CD14-positive monocyte (primary cell): ENCODE measurements at regions not wholly inside any gene's neighbourhood (a gene's known extent, or its start where the extent isn't known, plus 50 kb on each side); places are given as distances from the start of the nearest gene placed in this dataset.

Experiments used
- DNase-seq, 3 donors: peaks; one replicate each; pipeline ENCODE4 v3.0.0-alpha.2; 2011 to 2022
- H2AFZ ChIP-seq: 2 replicates; pipeline ENCODE4 v1.6.0; 2012; ENCODE audit warnings: mild to moderate bottlenecking, low read depth, low read length, inconsistent platforms; ENCODE audit not compliant: insufficient read depth, poor library complexity, severe bottlenecking
- H3K27ac ChIP-seq, 2 donors: 1 replicate in 1 of 2; 2 replicates in 1 of 2; pipeline ENCODE4 v1.5.1; 2012 to 2013; ENCODE audit warnings: low read length in 2 of 2, control low read depth in 1 of 2, inconsistent platforms in 1 of 2, low read depth in 1 of 2, mild to moderate bottlenecking in 1 of 2
- H3K27me3 ChIP-seq, 2 donors: one replicate each; pipeline versions ENCODE4 v1.6.0 to v1.6.1; 2011 to 2013; ENCODE audit warnings: low read length in 2 of 2; ENCODE audit not compliant: control insufficient read depth in 2 of 2, insufficient read depth in 2 of 2
- H3K36me3 ChIP-seq, 2 donors: replicated peaks in 1 of 2; 1 replicate in 1 of 2; 2 replicates in 1 of 2; pipeline versions ENCODE4 v1.5.1 to v1.6.1; 2012 to 2013; ENCODE audit warnings: low read length in 2 of 2, control low read depth in 1 of 2, inconsistent platforms in 1 of 2, mild to moderate bottlenecking in 1 of 2; ENCODE audit not compliant: insufficient read depth in 2 of 2, control insufficient read depth in 1 of 2
- H3K4me1 ChIP-seq, 2 donors: 1 replicate in 1 of 2; 2 replicates in 1 of 2; pipeline versions ENCODE4 v1.5.1 to v1.6.1; 2012 to 2013; ENCODE audit warnings: low read length in 2 of 2, control low read depth in 1 of 2, inconsistent platforms in 1 of 2, mild to moderate bottlenecking in 1 of 2, moderate library complexity in 1 of 2; ENCODE audit not compliant: insufficient read depth in 2 of 2, control insufficient read depth in 1 of 2
- H3K4me2 ChIP-seq: replicated peaks from 2 replicates; pipeline ENCODE3; 2012; ENCODE audit warnings: low read length, moderate library complexity, mild to moderate bottlenecking; ENCODE audit not compliant: poor library complexity, severe bottlenecking; ENCODE audit errors: extremely low read depth
- H3K4me3 ChIP-seq, 3 experiments: fragments of 200-600 bp in 1 of 3; sonication (generic) in 1 of 3; replicated peaks in 1 of 3; 1 replicate in 2 of 3; 2 replicates in 1 of 3; pipeline ENCODE4 v1.5.1; 2011 to 2013; ENCODE audit warnings: low read length in 3 of 3, mild to moderate bottlenecking in 3 of 3, control low read depth in 2 of 3, low read depth in 2 of 3, inconsistent platforms in 1 of 3, moderate library complexity in 1 of 3
- H3K79me2 ChIP-seq: 2 replicates; pipeline ENCODE4 v1.6.0; 2012; ENCODE audit warnings: mild to moderate bottlenecking, control low read depth, inconsistent platforms, low read length, moderate library complexity; ENCODE audit not compliant: insufficient read depth
- H3K9ac ChIP-seq: 2 replicates; pipeline ENCODE4 v1.6.0; 2017; ENCODE audit warnings: low read length, mild to moderate bottlenecking; ENCODE audit not compliant: insufficient read depth, poor library complexity, severe bottlenecking
- H3K9me3 ChIP-seq, 2 donors: replicated peaks in 1 of 2; 1 replicate in 1 of 2; 2 replicates in 1 of 2; pipeline versions ENCODE4 v1.5.1 to v1.6.1; 2012 to 2013; ENCODE audit warnings: low read length in 2 of 2, control low read depth in 1 of 2; ENCODE audit not compliant: control insufficient read depth in 1 of 2, insufficient read depth in 1 of 2
- H4K20me1 ChIP-seq: 2 replicates; pipeline ENCODE4 v1.6.0; 2012; ENCODE audit warnings: mild to moderate bottlenecking, low read length, control low read depth, moderate library complexity; ENCODE audit not compliant: insufficient read depth
- H3K27ac Mint-ChIP-seq, 7 donors: one replicate each; pipeline ENCODE4 v1.8.0; 2020; ENCODE audit warnings: mild to moderate bottlenecking in 7 of 7, mixed read lengths in 7 of 7, moderate library complexity in 6 of 7, inconsistent platforms in 2 of 7
- H3K27me3 Mint-ChIP-seq, 3 donors: one replicate each; pipeline ENCODE4 v1.8.0; 2021 to 2022; ENCODE audit warnings: low read depth in 3 of 3, mild to moderate bottlenecking in 3 of 3, mixed read lengths in 3 of 3, moderate library complexity in 3 of 3, inconsistent platforms in 1 of 3
- H3K36me3 Mint-ChIP-seq, 2 donors: one replicate each; pipeline ENCODE4 v1.8.0; 2020; ENCODE audit warnings: mixed read lengths in 2 of 2, inconsistent platforms in 1 of 2, mild to moderate bottlenecking in 1 of 2
- H3K4me1 Mint-ChIP-seq: one replicate; pipeline ENCODE4 v1.8.0; 2020; ENCODE audit warnings: mild to moderate bottlenecking, mixed read lengths
- H3K4me3 Mint-ChIP-seq, 2 donors: one replicate each; pipeline ENCODE4 v1.8.0; 2020; ENCODE audit warnings: mild to moderate bottlenecking in 2 of 2, mixed read lengths in 2 of 2, moderate library complexity in 1 of 2
- H3K9me3 Mint-ChIP-seq, 7 donors: one replicate each; pipeline ENCODE4 v1.8.0; 2020 to 2022; ENCODE audit warnings: mixed read lengths in 7 of 7, mild to moderate bottlenecking in 6 of 7, moderate library complexity in 6 of 7, inconsistent platforms in 2 of 7
- WGBS: methylation state at CpG from one replicate; pipeline ENCODE4 v1.1.5; 2013; ENCODE audit warnings: missing lambda C conversion rate; ENCODE audit not compliant: insufficient coverage; 5-methylcytosine and 5-hydroxymethylcytosine counted together
- intact Hi-C, 2 donors: fragments of 100-400 bp; cut with micrococcal nuclease; formaldehyde crosslinking; loops; one replicate each; pipeline versions ENCODE4 v1.15.0 to v1.15.1; 2023
- TF ChIP-seq, protein P1 (sequence below): fragments of 200-600 bp; IDR thresholded peaks from one replicate; pipeline ENCODE4 v1.8.0; 2022; ENCODE audit warnings: antibody characterized with exemption, mild to moderate bottlenecking

GRCh38 chr15:36053746-36054145, 507.8 kb upstream of the DPH6 start:
- Mint-ChIP-seq H3K9me3 (peaks cover 0 to 12% (median 3%) of the 10 kb centered on the region in 7 donors), H3K27me3 (no peaks in the 10 kb centered on the region), H3K36me3 (no peaks in the 10 kb centered on the region), H3K4me1 (no peaks in the 10 kb centered on the region), H3K27ac (no peak overlapping the region), H3K4me3 (no peak overlapping the region)
- no peak overlapping the region for H3K9ac ChIP-seq
- peaks cover 0 to 14% of the 10 kb centered on the region in 2 donors for H3K9me3 ChIP-seq
- no peaks in the 10 kb centered on the region for H3K79me2 ChIP-seq
- no peak overlapping the region for H3K4me3 ChIP-seq
- no peak overlapping the region for H3K27ac ChIP-seq
- H3K27me3 ChIP-seq: no peaks in the 10 kb centered on the region
- TF ChIP-seq, protein P1, sequence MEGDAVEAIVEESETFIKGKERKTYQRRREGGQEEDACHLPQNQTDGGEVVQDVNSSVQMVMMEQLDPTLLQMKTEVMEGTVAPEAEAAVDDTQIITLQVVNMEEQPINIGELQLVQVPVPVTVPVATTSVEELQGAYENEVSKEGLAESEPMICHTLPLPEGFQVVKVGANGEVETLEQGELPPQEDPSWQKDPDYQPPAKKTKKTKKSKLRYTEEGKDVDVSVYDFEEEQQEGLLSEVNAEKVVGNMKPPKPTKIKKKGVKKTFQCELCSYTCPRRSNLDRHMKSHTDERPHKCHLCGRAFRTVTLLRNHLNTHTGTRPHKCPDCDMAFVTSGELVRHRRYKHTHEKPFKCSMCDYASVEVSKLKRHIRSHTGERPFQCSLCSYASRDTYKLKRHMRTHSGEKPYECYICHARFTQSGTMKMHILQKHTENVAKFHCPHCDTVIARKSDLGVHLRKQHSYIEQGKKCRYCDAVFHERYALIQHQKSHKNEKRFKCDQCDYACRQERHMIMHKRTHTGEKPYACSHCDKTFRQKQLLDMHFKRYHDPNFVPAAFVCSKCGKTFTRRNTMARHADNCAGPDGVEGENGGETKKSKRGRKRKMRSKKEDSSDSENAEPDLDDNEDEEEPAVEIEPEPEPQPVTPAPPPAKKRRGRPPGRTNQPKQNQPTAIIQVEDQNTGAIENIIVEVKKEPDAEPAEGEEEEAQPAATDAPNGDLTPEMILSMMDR: no peak
- DNase-seq: no peak
- H3K4me1 ChIP-seq: no peaks in the 10 kb centered on the region
- H3K36me3 ChIP-seq: no peaks in the 10 kb centered on the region
- no peaks in the 10 kb centered on the region for H4K20me1 ChIP-seq
- no peak overlapping the region for H2AFZ ChIP-seq
- H3K4me2 ChIP-seq: no peak overlapping the region
- WGBS: no CpG with 5 or more reads among the region's 1 CpG
- intact Hi-C loops: no loop called here

DNA sequence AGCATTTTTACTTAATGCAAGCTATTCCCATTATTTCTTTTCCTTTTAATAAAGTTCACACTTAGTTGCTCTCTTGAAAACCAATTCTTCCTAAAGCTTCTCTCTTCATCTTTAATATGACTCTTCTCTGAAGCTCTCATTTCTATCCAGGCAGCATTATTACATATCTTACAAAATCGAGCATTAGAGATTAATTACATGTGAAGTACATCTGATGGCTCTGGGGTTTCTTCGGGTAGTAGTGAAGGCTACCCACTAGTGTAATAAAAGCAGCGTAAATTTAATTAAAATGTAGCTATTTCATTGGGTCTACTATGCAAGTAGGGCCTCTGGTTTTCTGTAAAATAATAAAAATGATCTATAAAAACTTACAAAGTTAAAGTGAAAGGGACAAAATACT, 513.6 kb upstream of the DPH6 start:
- Histone ChIP-seq H4K20me1 (no peaks in the 10 kb centered on the region), H3K27me3 (no peaks in the 10 kb centered on the region), H3K27ac (no peak overlapping the region), H3K9me3 (peaks cover under 1 to 5% of the 10 kb centered on the region in 2 donors), H3K9ac (no peak overlapping the region), H3K4me2 (no peak overlapping the region), H3K4me1 (no peaks in the 10 kb centered on the region), H3K79me2 (no peaks in the 10 kb centered on the region), H3K4me3 (no peak overlapping the region), H3K36me3 (no peaks in the 10 kb centered on the region), H2AFZ (no peak overlapping the region)
- Mint-ChIP-seq H3K4me3 (no peak overlapping the region), H3K36me3 (no peaks in the 10 kb centered on the region), H3K27ac (no peak overlapping the region), H3K9me3 (peaks cover 0 to 12% (median 0%) of the 10 kb centered on the region in 7 donors), H3K27me3 (no peaks in the 10 kb centered on the region), H3K4me1 (no peaks in the 10 kb centered on the region)
- no peak for DNase-seq
- no CpG with 5 or more reads among the region's 3 CpGs for WGBS
- TF ChIP-seq, protein P1: no peak
- intact Hi-C loops: no loop called here
